CD14-positive monocyte (primary cell): ENCODE measurements at regions not wholly inside any gene's neighbourhood (a gene's known extent, or its start where the extent isn't known, plus 50 kb on each side); places are given as distances from the start of the nearest gene placed in this dataset.

Experiments used
- DNase-seq, 3 donors: peaks; one replicate each; pipeline ENCODE4 v3.0.0-alpha.2; 2011 to 2022
- H2AFZ ChIP-seq: 2 replicates; pipeline ENCODE4 v1.6.0; 2012; ENCODE audit warnings: mild to moderate bottlenecking, low read depth, low read length, inconsistent platforms; ENCODE audit not compliant: insufficient read depth, poor library complexity, severe bottlenecking
- H3K27ac ChIP-seq, 2 donors: 1 replicate in 1 of 2; 2 replicates in 1 of 2; pipeline ENCODE4 v1.5.1; 2012 to 2013; ENCODE audit warnings: low read length in 2 of 2, control low read depth in 1 of 2, inconsistent platforms in 1 of 2, low read depth in 1 of 2, mild to moderate bottlenecking in 1 of 2
- H3K27me3 ChIP-seq, 2 donors: one replicate each; pipeline versions ENCODE4 v1.6.0 to v1.6.1; 2011 to 2013; ENCODE audit warnings: low read length in 2 of 2; ENCODE audit not compliant: control insufficient read depth in 2 of 2, insufficient read depth in 2 of 2
- H3K36me3 ChIP-seq, 2 donors: replicated peaks in 1 of 2; 1 replicate in 1 of 2; 2 replicates in 1 of 2; pipeline versions ENCODE4 v1.5.1 to v1.6.1; 2012 to 2013; ENCODE audit warnings: low read length in 2 of 2, control low read depth in 1 of 2, inconsistent platforms in 1 of 2, mild to moderate bottlenecking in 1 of 2; ENCODE audit not compliant: insufficient read depth in 2 of 2, control insufficient read depth in 1 of 2
- H3K4me1 ChIP-seq, 2 donors: 1 replicate in 1 of 2; 2 replicates in 1 of 2; pipeline versions ENCODE4 v1.5.1 to v1.6.1; 2012 to 2013; ENCODE audit warnings: low read length in 2 of 2, control low read depth in 1 of 2, inconsistent platforms in 1 of 2, mild to moderate bottlenecking in 1 of 2, moderate library complexity in 1 of 2; ENCODE audit not compliant: insufficient read depth in 2 of 2, control insufficient read depth in 1 of 2
- H3K4me2 ChIP-seq: replicated peaks from 2 replicates; pipeline ENCODE3; 2012; ENCODE audit warnings: low read length, moderate library complexity, mild to moderate bottlenecking; ENCODE audit not compliant: poor library complexity, severe bottlenecking; ENCODE audit errors: extremely low read depth
- H3K4me3 ChIP-seq, 3 experiments: fragments of 200-600 bp in 1 of 3; sonication (generic) in 1 of 3; replicated peaks in 1 of 3; 1 replicate in 2 of 3; 2 replicates in 1 of 3; pipeline ENCODE4 v1.5.1; 2011 to 2013; ENCODE audit warnings: low read length in 3 of 3, mild to moderate bottlenecking in 3 of 3, control low read depth in 2 of 3, low read depth in 2 of 3, inconsistent platforms in 1 of 3, moderate library complexity in 1 of 3
- H3K79me2 ChIP-seq: 2 replicates; pipeline ENCODE4 v1.6.0; 2012; ENCODE audit warnings: mild to moderate bottlenecking, control low read depth, inconsistent platforms, low read length, moderate library complexity; ENCODE audit not compliant: insufficient read depth
- H3K9ac ChIP-seq: 2 replicates; pipeline ENCODE4 v1.6.0; 2017; ENCODE audit warnings: low read length, mild to moderate bottlenecking; ENCODE audit not compliant: insufficient read depth, poor library complexity, severe bottlenecking
- H3K9me3 ChIP-seq, 2 donors: replicated peaks in 1 of 2; 1 replicate in 1 of 2; 2 replicates in 1 of 2; pipeline versions ENCODE4 v1.5.1 to v1.6.1; 2012 to 2013; ENCODE audit warnings: low read length in 2 of 2, control low read depth in 1 of 2; ENCODE audit not compliant: control insufficient read depth in 1 of 2, insufficient read depth in 1 of 2
- H4K20me1 ChIP-seq: 2 replicates; pipeline ENCODE4 v1.6.0; 2012; ENCODE audit warnings: mild to moderate bottlenecking, low read length, control low read depth, moderate library complexity; ENCODE audit not compliant: insufficient read depth
- H3K27ac Mint-ChIP-seq, 7 donors: one replicate each; pipeline ENCODE4 v1.8.0; 2020; ENCODE audit warnings: mild to moderate bottlenecking in 7 of 7, mixed read lengths in 7 of 7, moderate library complexity in 6 of 7, inconsistent platforms in 2 of 7
- H3K27me3 Mint-ChIP-seq, 3 donors: one replicate each; pipeline ENCODE4 v1.8.0; 2021 to 2022; ENCODE audit warnings: low read depth in 3 of 3, mild to moderate bottlenecking in 3 of 3, mixed read lengths in 3 of 3, moderate library complexity in 3 of 3, inconsistent platforms in 1 of 3
- H3K36me3 Mint-ChIP-seq, 2 donors: one replicate each; pipeline ENCODE4 v1.8.0; 2020; ENCODE audit warnings: mixed read lengths in 2 of 2, inconsistent platforms in 1 of 2, mild to moderate bottlenecking in 1 of 2
- H3K4me1 Mint-ChIP-seq: one replicate; pipeline ENCODE4 v1.8.0; 2020; ENCODE audit warnings: mild to moderate bottlenecking, mixed read lengths
- H3K4me3 Mint-ChIP-seq, 2 donors: one replicate each; pipeline ENCODE4 v1.8.0; 2020; ENCODE audit warnings: mild to moderate bottlenecking in 2 of 2, mixed read lengths in 2 of 2, moderate library complexity in 1 of 2
- H3K9me3 Mint-ChIP-seq, 7 donors: one replicate each; pipeline ENCODE4 v1.8.0; 2020 to 2022; ENCODE audit warnings: mixed read lengths in 7 of 7, mild to moderate bottlenecking in 6 of 7, moderate library complexity in 6 of 7, inconsistent platforms in 2 of 7
- CTCF ChIP-seq: fragments of 200-600 bp; IDR thresholded peaks from one replicate; pipeline ENCODE4 v1.8.0; 2022; ENCODE audit warnings: antibody characterized with exemption, mild to moderate bottlenecking
- WGBS: methylation state at CpG from one replicate; pipeline ENCODE4 v1.1.5; 2013; ENCODE audit warnings: missing lambda C conversion rate; ENCODE audit not compliant: insufficient coverage; 5-methylcytosine and 5-hydroxymethylcytosine counted together
- intact Hi-C, 2 donors: fragments of 100-400 bp; cut with micrococcal nuclease; formaldehyde crosslinking; loops; one replicate each; pipeline versions ENCODE4 v1.15.0 to v1.15.1; 2023

DNA sequence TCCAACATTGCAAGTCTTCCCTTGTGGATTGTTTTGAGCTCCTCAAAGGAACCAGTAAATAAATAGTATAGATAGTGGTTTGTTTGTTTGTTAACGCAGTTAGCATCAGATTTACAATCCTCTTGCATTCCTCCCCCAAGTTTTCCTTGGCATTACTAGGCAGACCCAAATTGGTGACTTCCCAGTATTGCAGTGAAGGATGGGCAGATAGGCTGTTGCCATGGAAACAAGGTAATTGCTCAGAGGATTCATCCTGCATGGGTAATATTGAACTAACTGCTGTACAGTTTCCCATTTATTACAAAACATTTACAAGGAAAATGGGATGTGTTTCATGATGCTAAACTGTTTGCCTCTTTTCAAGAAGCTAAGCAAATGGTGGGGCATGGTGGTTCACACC is 477.2 kb downstream of the EPM2A start:
- Histone ChIP-seq H3K27me3 (no peaks in the 10 kb centered on the region), H3K9ac (no peak overlapping the region), H3K4me1 (no peaks in the 10 kb centered on the region), H2AFZ (no peak overlapping the region), H3K79me2 (no peaks in the 10 kb centered on the region), H3K27ac (no peak overlapping the region), H4K20me1 (no peaks in the 10 kb centered on the region), H3K9me3 (peaks cover 0 to 9% of the 10 kb centered on the region in 2 donors), H3K36me3 (no peaks in the 10 kb centered on the region), H3K4me2 (no peak overlapping the region), H3K4me3 (no peak overlapping the region)
- Mint-ChIP-seq H3K9me3 (peaks cover 3 to 9% (median 5%) of the 10 kb centered on the region in 7 donors), H3K36me3 (no peaks in the 10 kb centered on the region), H3K27me3 (no peaks in the 10 kb centered on the region), H3K4me3 (no peak overlapping the region), H3K4me1 (no peaks in the 10 kb centered on the region), H3K27ac (no peak overlapping the region)
- intact Hi-C loops, result no loop called here
- DNase-seq, result no peak
- no peak for TF ChIP-seq CTCF
- no CpG with 5 or more reads among the region's 1 CpG for WGBS

DNA sequence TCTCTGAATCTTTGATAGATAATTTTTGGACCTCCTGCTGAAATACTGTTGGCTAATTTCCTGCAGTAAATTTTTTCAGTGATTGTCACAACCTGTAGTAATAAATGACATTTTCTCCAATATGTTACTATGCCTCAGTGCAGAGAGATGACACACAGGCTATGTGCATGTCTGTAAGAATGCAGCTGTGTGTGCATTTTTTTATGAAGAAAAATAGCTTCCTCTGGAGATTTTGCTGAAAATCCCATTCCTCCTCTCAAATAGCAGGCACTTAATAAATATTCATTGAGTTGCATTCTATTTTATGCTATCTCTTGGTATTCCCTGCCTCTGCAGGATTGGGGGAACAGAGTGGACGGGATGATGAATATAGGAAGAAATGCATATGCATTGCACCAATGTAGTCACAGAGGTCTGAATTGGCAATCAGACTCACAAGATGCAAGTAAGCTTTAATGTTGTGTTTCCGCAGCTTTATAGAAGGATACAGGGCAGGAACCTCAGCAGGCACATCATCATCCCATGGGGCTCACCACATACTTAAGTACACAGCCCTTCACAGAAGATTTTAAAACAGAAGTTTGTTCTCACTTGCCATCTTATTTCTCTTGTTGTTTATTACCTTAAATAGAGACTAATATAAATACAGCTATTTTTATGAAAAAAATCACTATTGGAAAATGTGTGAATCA is 474.7 kb downstream of the EPM2A start:
- Histone ChIP-seq H2AFZ (no peak overlapping the region), H3K9me3 (peaks cover 0 to under 1% of the 10 kb centered on the region in 2 donors), H3K36me3 (no peaks in the 10 kb centered on the region), H3K4me1 (no peaks in the 10 kb centered on the region), H3K79me2 (no peaks in the 10 kb centered on the region), H3K27ac (no peak overlapping the region), H3K4me3 (no peak overlapping the region), H3K4me2 (no peak overlapping the region), H4K20me1 (no peaks in the 10 kb centered on the region), H3K27me3 (no peaks in the 10 kb centered on the region), H3K9ac (no peak overlapping the region)
- H3K4me1 Mint-ChIP-seq, result no peaks in the 10 kb centered on the region
- H3K27ac Mint-ChIP-seq, result no peak overlapping the region
- no peak for TF ChIP-seq CTCF
- intact Hi-C loops, result no loop called here
- no peak overlapping the region for H3K4me3 Mint-ChIP-seq
- peaks cover 0 to 1% (median 0%) of the 10 kb centered on the region in 3 donors for H3K27me3 Mint-ChIP-seq
- no peaks in the 10 kb centered on the region for H3K36me3 Mint-ChIP-seq
- peaks cover 0 to 5% (median 0%) of the 10 kb centered on the region in 7 donors for H3K9me3 Mint-ChIP-seq
- no peak for DNase-seq
- no CpG with 5 or more reads among the region's 2 CpGs for WGBS
